HL-60 (cell line): ENCODE measurements at regions not wholly inside any gene's neighbourhood (a gene's known extent, or its start where the extent isn't known, plus 50 kb on each side); places are given as distances from the start of the nearest gene placed in this dataset.

Source experiments
- CTCF ChIP-seq: IDR thresholded peaks from one replicate; pipeline ENCODE4 v1.5.1; 2011; ENCODE audit warnings: low read length, control low read depth, inconsistent platforms; ENCODE audit not compliant: insufficient read depth
- GABPA ChIP-seq: IDR thresholded peaks from 2 replicates; pipeline ENCODE4 v1.6.1; 2012; ENCODE audit warnings: low read depth
- POLR2AphosphoS5 ChIP-seq: IDR thresholded peaks from 2 replicates; pipeline ENCODE4 v1.6.1; 2012; ENCODE audit warnings: low read depth

GRCh38 chr6:71393471-71393870, 104.9 kb downstream of the OGFRL1 start:
- TF ChIP-seq POLR2AphosphoS5 = no peak
- no peak for TF ChIP-seq CTCF
- TF ChIP-seq GABPA = no peak
